ENCODE measurements at regions not wholly inside any gene's neighbourhood (a gene's known extent, or its start where the extent isn't known, plus 50 kb on each side); places are given as distances from the start of the nearest gene placed in this dataset.
"Not testable (repeated sequence)": the region's sequence is repeated elsewhere in the genome, so short reads cannot be mapped to it uniquely, and the experiment has no call there.

DNA sequence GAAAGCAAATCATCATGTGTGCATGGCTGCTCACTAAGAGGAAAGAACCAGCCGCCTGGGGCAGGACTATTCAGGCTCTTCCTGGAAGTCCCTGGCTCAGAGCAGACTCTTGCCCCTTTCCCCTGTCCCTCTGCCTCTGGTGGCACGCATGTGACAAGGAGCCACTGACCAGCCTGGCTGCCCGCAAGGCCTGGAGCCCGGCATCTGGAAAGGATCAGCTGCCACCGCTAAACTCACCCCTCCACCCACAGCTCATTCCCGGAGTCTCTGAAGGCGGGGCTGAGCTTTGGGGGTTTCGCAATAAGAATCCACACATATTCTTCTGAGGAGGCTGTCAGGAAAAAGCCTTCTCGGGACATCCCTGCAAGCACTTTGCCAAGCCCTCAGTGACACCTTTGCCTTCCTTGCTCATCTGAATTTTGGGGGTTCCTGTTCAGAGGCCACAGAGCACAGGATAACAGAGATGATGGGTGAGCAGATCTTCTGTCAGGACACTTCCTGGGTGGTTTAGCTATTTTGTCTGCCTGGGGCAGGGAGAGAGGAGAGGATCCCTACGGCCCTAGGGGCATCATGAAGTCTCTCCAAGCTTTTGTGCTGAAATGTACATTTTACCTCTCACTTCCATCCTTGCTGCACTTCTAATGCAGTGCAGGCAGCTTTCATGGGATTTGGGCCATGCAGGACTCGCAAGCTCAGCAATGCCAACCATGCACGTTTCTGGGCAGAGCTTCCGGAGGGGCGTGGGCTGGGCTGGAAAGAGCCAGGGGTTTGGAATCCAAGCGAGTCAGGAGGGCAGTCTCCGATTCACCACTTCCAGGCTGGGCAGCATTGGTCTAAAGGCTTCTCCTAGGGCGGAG is 124.8 kb upstream of the MAP1LC3B2 start:
- peak; percentile 92 for DNase-seq

DNA sequence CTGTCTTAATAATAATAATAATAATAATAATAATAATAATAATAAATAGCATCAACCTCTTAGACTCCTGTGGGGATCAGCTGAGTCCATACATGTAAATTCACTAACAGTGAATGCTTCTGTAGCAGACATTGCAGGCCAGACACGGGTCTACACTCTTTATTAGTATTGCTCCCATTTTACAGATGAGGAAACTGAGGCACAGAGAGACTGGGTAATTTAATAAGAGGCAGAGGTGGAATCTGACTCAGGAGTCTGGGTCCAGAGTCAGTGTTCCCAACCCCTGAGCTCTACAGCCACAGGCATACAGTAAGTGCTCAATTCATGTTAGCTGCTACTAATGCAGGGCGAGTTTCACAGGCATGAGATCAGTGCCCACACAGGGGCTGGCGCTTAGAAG is 123.2 kb upstream of the MAP1LC3B2 start:
- no peak for DNase-seq

DNA sequence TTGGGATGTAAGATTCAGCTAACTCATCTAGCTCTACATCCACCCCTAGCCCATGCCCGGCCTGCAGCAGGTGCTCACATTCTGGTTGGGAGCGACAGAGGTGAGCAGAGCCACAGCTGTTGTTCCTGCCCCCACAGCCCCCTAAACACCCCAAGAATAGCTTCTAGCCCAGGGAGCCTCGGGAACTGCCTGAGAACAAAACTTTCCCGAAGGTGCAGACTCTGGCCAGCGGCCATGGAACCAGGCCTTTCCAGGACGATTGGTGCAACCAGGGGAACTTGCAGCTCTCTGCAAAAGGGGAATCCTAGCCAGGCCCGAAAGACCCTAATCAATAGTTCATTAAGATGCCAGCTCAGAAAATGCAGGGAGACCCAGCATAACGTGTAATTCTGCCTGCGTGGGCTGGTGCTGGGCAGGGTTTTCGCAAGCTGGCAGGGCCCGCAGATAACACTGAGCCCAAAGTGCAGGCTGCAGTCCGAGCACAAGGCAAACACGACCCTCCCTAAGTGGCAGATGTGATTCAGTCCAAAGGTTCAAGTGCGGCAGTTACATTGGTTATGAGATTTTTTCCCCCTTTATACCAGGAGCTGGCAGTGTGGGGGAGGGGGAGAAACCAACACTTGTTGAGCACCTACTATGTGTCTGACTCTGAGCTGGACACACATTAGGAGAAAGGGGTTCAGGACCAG is 122.5 kb upstream of the MAP1LC3B2 start:
- no peak for DNase-seq

DNA sequence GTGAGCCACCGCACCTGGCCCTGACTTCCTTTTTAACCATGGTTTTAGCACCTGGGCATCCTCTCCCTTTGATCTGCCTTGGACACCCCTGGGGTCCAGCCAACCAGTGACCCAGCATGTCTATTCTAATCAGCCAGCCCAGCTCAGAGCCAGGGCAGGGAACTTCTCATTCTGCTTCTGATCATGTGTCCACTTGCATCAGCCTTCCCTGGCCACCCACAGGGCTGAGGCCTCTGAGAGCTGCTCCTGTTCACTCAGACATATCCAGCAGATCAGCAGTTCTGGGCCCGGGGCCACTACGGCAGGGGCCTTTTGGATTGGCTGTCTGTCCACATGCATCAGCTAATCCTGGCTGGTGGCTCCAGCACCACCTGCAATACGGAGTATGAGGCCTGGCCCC is 117.9 kb upstream of the MAP1LC3B2 start:
- DNase-seq: no peak

DNA sequence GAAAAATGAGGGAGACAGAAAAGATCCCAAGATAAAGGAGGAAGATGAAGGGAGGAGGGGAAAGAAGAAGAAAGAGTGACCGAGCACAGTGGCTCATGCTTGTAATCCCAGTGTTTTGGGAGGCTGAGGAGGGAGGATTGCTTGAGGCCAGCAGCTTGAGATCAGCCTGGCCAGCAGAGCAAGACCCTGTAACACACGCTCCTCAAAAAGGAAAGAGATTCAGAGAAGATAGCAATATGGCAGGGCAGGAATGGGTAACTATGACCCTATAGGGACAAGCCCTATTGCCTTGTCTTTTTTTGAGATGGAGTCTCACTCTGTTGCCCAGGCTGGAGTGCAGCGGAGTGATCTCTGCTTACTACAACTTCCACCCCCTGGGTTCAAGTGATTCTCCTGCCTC is 116.9 kb upstream of the MAP1LC3B2 start:
- DNase-seq: no peak

DNA sequence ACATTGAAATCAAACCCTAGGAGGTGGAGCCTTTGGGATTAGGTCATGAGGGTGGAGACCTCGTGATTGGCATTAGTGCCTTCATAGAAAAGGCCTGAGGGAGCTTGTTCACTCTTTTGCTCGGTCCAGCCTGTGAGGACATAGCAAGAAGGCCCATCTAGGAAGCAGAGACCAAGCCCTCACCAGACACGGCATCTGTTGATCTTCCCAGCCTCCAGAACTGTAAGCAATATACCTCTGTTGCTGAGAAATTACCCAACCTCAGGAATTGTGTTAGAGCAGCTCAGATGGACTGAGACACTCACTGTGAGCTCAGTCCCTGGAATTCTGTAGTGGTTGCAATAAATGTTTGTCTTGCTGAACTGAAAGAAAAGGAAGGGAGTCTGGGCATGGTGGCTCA is 116.2 kb upstream of the MAP1LC3B2 start:
- DNase-seq: no peak

DNA sequence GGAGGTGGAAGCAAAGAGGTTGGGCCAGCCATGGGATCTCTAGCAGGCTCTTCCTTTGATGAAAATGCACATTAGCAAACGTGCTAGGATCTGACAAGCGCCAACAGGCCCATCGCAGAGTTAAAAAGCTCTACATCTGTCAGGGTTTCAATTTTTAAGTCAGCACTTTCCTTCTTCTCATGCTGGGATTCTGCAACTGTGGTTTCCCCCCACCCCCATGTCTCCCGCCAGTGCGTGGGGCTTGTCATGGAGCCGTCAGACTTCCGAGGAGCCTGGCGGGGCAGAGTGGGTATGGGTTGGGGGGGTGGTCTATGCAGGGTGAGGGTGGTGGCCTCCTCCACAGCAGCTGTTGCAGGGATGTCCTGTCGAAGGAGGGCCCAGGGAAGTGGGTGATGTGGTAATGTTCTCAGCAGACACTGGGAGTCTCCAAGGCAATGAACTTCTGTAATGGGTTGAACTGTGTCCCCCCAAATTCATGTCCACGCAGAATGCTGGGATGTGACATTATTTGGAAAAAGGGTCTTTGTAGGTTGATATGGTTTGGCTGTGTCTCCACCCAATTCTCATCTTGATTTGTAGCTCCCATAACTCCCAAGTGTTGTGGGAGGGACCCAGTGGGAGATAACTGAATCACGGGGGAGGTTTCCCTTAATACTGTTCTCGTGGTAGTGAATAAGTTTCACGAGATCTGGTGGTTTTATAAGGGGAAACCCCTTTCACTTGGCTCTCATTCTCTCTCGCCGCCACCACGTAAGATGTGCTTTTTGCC is 115.2 kb upstream of the MAP1LC3B2 start:
- no peak for DNase-seq

DNA sequence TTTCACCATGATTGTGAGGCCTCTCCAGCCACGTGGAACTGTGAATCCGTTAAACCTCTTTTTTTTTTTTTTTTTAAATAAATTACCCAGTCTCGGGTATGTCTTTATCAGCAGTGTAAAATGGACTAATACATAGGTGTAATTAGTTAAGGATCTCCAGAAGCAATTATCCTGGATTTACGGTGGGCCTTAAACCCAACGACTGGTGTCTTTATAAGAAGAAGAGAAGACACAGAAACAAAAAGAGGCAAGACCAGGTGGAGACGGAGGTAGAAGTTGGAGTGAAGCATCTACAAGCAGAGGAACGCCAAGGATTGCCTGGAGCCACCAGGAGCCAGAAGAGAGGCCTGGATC is 114.6 kb upstream of the MAP1LC3B2 start:
- DNase-seq: no peak

DNA sequence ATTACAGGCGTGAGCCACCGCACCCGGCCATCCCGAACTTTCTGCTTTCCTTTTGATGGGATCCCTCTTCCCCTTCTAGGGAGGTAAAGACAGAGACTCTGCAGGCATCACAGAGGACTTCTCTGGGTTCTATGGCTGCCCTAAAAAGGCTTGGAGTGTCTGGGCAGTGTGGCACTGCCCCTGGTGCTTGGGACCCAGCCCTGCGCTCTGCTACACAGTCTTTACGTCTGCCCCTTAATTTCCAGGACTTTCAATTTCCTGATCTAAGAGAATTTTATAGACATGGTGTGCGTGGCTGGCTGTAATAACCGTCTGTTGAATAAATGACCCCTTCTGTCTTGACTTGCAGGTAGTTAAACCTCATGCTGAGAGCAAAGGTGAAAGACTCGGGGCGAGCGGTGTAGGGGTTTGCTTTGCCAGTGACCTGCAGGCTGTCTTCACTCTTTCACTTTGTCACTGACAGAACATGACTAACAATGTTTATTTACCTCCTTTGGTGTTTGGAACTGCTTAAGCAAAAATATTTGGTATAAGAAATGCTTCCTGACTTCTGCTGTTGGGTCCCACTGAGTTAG is 110.9 kb upstream of the MAP1LC3B2 start:
- DNase-seq: no peak

DNA sequence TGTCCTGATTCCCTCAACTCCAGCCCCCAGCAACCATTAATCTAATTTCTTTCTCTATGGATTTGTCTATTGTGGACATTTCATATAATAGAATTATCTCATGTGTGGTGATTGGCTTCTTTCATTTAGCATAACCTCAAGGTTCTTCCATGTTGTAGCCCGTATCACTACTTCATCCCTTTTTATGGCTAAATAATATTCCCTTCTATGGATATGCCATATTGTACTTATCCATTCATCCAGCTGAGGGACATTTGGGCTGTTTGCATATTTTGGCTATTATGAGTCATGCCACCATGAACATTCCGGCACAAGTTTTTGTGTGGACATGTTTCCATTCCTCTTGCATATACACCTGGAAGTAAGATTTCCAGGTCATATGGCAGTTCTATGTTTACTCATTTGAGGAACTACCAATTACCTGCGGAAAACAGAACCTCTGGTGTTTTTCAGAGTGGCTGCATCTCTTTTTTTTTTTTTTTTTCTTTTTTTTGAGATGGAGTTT is 108.7 kb upstream of the MAP1LC3B2 start:
- no peak for DNase-seq

DNA sequence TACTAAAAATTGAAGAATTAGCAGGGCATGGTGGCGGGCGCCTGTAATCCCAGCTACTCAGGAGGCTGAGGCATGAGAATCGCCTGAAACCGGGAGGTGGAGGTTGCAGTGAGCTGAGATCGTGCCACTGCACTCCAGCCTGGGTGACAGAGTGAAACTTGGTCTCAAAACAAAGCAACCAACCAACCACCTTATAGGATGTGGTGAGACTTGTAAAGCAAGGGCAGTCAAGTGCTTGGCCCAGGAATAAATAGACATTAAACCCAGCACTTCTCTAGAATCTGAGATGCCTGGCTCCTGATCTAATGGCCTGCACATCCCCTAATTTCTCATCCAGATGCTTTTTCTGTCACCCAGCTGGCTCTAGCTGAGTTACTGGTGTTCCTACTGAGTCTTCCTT is 106.2 kb upstream of the MAP1LC3B2 start:
- not testable (repeated sequence) for DNase-seq

DNA sequence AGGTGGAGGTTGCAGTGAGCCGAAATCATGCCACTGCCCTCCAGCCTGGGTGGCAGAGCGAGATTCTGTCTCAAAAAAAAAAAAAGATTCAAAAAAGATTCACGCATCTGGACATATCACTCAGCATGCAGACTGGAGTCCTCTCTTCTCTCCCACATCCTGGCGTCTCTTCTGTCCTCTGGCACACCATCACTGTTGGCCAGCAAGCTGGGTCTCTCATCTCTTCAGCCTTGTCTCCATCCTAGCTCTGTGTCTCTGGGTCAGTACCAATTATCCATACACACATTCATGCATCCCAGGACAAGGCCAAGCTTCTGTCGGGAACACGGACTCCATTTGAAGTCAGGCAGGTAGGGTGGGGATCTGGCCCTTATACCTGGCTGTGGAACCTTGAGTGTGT is 105.5 kb upstream of the MAP1LC3B2 start:
- DNase-seq: no peak

DNA sequence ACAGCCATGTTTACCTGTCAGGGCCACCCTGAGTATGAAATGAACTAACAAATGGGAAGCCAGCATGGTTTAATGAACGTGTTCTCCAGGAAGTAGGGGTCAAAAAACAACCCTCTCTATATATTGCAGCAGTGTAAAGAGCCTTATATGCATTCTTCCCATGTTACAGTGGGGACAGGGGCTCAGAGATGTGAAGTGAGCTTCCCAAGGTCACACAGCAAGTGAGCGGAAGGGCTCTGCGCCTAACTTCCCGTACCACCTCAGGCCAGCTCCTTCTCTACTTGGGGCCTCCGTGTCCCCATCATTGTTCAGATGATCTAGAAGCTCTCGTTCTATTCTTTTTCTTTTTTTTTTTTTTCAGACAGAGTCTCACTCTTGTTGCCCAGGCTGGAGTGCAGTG is 105.1 kb upstream of the MAP1LC3B2 start:
- DNase-seq: no peak

DNA sequence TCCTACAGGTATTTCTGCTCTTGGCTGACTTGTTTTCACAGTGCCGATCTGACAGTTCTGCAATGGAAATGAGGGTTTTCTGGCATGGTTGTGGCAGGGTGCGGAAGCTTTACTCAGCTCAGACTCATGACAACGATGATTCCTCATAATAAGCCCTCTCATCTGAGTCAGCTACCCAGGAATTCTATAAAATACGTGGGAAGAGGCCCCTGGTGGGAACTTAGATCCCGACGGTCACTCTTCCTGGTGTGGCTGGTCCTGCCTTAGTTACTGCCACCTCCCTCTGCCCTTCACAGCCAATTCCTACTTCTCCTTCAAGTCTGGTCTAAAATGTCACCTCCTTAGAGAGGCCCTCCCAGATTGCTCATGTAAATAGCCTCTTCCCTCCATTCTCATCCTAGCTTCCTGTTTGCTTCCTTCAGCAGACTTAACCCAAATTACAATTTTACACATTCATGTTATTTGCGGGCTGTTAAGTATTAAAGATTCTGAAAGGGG is 104.2 kb upstream of the MAP1LC3B2 start:
- DNase-seq: peak; percentile 84

DNA sequence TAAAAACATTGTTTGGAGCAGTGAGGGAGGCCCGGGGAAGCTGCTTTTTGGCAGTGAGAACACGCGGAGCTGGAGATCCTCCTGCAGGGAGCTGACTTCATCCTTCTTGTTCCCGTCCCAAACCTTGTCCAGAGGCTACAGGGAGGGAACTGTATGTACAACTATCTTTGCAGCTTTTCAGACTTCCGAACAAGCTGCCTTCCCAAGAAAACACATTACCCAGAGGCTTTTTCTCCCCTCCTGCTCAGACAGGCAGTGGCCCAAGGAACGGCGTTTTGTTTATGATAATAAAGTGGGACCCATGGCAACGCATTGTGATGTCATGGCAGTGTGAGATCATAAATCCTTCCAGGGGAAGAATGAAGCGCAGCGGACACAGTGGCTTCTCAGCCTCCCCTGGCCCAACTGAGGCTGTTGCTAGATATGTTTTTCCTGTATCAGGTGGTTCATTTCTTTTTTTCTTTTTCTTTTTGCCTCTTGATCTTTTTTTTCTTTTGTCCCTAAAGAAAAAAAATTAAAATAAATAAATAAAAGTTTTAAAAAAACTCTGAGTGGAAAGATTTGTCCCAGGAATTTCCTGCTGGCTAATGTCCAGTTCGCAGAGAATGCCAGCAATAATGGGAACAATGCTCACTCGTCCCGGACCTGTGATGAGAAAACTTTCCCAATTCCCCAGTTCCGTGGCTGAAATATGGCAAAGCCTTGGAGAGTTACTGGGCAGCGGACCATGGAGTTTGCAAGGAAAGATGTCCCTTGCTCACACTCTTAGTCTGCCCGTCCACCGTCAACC is 103.4 kb upstream of the MAP1LC3B2 start:
- peak; percentile 63 for DNase-seq

DNA sequence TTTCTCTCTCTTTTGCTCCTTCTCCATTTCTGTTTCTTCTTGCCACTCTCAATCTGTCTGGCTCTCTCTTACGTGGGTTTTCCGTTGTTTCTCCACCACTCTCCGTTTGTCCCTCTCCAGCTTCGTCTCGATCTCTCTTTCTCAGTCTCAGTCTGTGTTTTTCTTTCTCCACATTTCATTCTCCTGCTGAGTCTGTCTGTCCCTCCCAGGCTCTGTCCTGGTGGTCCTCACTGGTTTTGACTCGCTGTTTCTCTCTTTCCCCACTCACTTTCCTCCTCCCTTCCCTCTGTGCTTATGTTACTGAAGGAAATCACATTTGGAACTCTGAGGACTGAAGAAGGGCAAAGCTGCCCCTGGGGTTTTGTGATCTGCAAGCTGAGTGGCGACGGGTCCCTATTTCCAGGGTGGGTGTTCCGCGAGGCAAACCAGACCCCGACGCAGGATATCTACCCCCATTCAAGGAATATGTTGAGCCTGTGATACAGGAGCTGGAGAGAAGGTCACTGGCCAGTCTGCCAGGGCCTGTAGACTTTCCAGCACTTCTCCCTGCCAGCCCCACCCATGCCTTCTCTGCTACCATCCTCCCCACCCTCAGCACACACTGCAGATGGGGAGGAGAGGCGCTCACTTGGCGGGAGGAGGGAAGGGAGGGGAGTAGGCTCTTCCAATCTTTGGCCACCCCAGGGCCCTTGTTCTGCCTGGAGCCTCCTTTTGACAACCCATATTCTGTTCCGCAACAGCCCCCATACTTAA is 102.7 kb upstream of the MAP1LC3B2 start:
- no peak for DNase-seq

DNA sequence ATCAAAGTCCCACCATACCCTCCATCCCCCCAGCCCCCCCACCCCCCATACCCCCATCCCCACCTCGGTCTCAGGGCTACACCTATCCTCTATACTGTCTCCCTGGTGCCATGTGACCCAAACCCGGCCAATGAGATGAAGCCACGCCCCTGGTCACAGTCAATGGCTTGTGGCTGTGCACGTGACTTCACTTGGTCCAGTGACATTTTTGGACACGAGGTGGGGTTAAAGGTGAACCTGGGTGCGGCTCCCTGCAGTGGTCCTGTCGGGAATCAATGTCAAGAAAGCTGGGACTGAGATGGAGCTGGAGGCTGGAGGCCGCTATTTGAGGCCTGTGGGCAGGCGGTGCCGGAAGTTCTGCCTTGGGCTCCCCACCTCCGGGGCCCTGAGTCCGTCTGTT is 100.7 kb upstream of the MAP1LC3B2 start:
- no peak for DNase-seq

DNA sequence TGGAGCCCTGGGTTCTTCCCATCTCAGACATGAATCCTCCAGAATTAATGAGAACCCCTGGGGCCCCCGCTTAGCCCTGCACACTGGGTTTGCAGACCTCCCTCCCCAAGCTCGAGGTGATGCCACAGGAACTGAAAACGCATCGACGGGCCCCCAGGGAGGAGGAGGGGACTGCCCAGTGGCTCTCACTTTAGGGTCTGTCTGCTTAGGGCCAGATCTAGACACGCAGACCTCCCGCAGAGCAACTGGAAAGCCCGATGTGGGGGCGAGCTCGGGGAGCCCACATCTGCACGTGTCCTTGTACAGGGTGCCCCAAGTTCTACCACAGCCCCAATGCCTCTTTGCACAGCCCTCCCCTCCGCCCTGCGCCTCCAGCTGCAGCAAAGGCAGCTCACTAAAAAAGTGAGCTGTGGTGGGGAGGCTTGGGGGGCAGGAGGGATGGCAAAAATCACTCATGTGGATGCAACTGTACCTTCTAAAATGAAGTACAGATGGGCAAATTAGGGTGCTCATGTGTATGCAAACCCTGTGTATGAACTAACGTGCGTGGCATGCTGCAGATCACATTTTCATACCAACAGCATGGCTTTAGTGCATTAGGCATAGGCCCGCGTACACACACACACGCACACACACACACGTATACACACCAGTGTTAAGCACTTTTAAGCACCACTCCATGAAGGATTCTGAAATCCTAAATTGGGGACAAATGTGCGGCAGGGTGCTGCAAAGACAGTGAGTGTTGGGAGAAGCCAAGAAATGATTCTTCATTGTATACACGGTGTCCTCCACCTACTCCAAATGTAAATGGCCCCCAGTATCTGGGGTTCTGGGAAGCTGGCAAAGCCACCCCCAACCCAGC is 99.9 kb upstream of the MAP1LC3B2 start:
- DNase-seq: no peak

DNA sequence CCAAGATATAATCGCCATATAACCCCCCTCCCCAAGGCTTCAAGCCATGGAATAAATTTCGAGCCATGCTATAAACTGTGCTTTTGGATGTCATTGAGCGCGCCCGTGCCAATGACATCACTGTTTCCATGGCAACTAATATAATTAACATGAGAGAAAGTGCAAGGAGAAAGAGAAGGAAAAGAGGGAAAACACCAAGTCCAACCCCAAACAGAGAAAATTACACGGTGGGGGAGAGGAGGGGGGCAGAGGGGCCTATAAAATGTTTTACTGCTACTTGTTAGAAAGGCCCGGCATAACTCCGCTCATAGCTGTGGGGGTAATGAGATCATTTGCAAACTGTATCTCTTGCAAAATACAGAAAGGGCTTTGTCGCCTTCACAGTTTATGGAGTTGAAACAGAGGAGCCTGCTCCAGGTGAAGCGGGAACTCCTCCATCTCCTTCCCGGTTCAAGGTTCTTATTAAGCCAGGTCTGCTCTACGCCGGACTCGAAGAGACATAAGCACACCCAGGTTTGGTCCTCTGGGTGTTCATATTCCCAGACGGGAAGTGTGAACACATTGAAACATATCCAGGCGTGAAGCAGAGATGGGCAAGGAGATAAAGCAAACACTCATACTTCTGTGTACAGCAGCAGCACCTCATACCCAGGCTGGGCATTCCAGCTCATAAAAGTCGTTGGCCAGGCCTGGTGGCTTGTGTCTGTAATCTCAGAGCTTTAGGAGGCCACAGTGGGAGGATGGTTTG is 99.1 kb upstream of the MAP1LC3B2 start:
- no peak for DNase-seq

DNA sequence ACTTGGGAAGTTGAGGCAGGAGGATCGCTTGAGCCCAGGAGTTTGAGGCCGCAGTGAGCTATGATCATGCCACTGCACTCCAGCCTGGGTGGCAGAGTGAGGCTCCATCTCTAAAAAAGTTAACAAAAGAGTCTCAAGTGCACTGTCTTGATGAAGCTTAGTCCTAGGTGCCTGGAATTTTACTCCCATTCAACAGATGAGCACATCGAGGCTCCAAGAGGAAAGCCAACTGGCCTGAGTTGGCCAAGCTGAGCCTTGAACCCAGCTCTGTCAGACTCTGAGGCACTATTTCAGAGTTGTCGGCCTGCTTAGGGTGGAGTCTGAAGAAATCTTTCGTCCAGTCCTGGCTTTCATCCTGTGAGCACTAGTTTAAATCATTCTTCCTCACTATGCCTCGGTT is 98.1 kb upstream of the MAP1LC3B2 start:
- DNase-seq: no peak

Measured in amniotic stem cell (primary cell).